Activated naive CD4-positive, alpha-beta T cell treated with anti-CD3 and anti-CD28 coated beads for 36 hours (primary cell): ENCODE measurements at regions not wholly inside any gene's neighbourhood (a gene's known extent, or its start where the extent isn't known, plus 50 kb on each side); places are given as distances from the start of the nearest gene placed in this dataset.

Experiments
- CTCF ChIA-PET: fragments of 350-600 bp; sonication (Branson Sonifier 250); formaldehyde crosslinking; loops from one replicate; lab custom pipeline; 2021; ENCODE audit warnings: antibody characterized with exemption; lab: Charles Lee
- DNase-seq: peaks from one replicate; pipeline ENCODE4 v3.0.0-alpha.2; 2020
- H3K27ac Mint-ChIP-seq: one replicate; pipeline ENCODE4 v1.8.0; 2021; ENCODE audit warnings: mild to moderate bottlenecking, mixed read lengths
- H3K27me3 Mint-ChIP-seq: one replicate; pipeline ENCODE4 v1.8.0; 2021; ENCODE audit warnings: low read depth, mixed read lengths
- H3K36me3 Mint-ChIP-seq: one replicate; pipeline ENCODE4 v1.8.0; 2021; ENCODE audit warnings: low read depth, mixed read lengths
- H3K4me1 Mint-ChIP-seq: one replicate; pipeline ENCODE4 v1.8.0; 2021; ENCODE audit warnings: low read depth, mixed read lengths
- H3K4me3 Mint-ChIP-seq: one replicate; pipeline ENCODE4 v1.8.0; 2021; ENCODE audit warnings: mild to moderate bottlenecking, moderate library complexity, mixed read lengths
- H3K9me3 Mint-ChIP-seq: one replicate; pipeline ENCODE4 v1.8.0; 2021; ENCODE audit warnings: mixed read lengths
- intact Hi-C: fragments of 100-400 bp; cut with micrococcal nuclease; formaldehyde crosslinking; loops from one replicate; pipeline ENCODE4 v1.15.1; 2023

GRCh38 chr2:176461809-176462670, 192.8 kb downstream of the MTX2 start:
- Mint-ChIP-seq H3K9me3 (no peaks in the 10 kb centered on the region), H3K4me1 (no peaks in the 10 kb centered on the region), H3K4me3 (no peak overlapping the region), H3K36me3 (no peaks in the 10 kb centered on the region), H3K27me3 (peaks cover 47% of the 10 kb centered on the region), H3K27ac (no peak overlapping the region)
- CTCF ChIA-PET = interaction anchor here (0.7 to 1.2 kb wide), 3 partner anchors 11 to 322 kb away, joined by 3 to 5 read pairs (median 3); no protein-coding TSS in a partner anchor
- intact Hi-C loops = no loop called here
- no peak for DNase-seq

DNA sequence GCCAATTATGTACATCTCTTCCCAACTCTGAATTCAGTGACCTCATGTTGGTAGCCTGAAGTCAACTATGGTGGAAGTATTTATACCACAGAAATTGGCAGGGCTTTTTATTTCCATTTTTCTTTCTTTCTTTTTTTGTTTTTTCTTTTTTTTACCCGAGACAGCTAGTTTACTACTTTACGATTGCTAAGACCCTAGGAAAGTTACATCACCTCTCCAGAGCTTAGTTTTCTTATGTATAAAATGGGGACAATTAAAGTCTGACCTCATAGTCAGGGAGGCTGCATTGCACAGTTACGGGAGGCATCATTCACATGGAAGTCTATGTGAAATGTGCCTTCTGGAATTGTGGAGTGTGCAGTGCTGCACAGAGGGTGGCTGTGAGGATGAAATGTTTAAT, 194.3 kb downstream of the MTX2 start:
- no peak for DNase-seq
- H3K27me3 Mint-ChIP-seq = peaks cover 38% of the 10 kb centered on the region
- CTCF ChIA-PET = interaction anchor here (1.2 kb wide), 1 partner anchor 323 kb away, joined by 3 read pairs; no protein-coding TSS in a partner anchor
- no peaks in the 10 kb centered on the region for H3K36me3 Mint-ChIP-seq
- no peaks in the 10 kb centered on the region for H3K4me1 Mint-ChIP-seq
- no peak overlapping the region for H3K27ac Mint-ChIP-seq
- H3K9me3 Mint-ChIP-seq = no peaks in the 10 kb centered on the region
- H3K4me3 Mint-ChIP-seq = no peak overlapping the region
- intact Hi-C loops = no loop called here

DNA sequence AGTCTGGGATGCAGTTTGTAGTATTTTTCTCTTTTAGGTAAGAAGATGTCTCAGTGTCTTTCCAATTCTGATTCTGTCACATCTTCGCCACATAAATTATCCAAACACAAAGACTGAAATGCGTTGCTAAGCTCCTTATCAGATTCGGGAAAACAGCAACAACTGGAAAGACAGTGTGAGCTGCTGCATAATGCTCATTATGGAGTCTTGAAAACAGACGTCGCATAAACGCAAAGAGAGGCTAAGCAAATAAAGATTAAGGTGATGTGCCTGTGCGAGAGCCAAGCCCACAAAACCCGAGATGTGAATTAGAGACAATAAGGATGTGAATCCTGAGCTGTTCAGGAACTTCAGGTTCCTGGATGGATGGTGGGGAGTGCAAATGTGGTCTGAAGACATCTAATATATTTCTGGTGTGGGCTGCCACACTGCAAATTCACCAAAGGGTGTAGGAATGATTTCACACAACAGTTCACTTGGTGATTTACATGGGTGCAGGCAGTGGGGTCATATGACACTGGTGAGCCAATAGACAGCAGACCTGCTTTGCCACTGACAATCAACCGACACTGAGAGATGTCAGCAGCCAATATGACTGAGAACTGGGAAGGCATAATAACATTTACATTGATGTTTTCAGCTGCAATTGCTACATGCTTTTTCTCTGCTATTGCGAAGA, 195.8 kb downstream of the MTX2 start:
- H3K27ac Mint-ChIP-seq = no peak overlapping the region
- intact Hi-C loops = no loop called here
- H3K4me1 Mint-ChIP-seq = no peaks in the 10 kb centered on the region
- DNase-seq = no peak
- CTCF ChIA-PET = interaction anchor here (1.5 kb wide), 1 partner anchor 10 kb away, joined by 10 read pairs; no protein-coding TSS in a partner anchor
- H3K27me3 Mint-ChIP-seq = peaks cover 30% of the 10 kb centered on the region
- no peaks in the 10 kb centered on the region for H3K9me3 Mint-ChIP-seq
- H3K36me3 Mint-ChIP-seq = no peaks in the 10 kb centered on the region
- no peak overlapping the region for H3K4me3 Mint-ChIP-seq

DNA sequence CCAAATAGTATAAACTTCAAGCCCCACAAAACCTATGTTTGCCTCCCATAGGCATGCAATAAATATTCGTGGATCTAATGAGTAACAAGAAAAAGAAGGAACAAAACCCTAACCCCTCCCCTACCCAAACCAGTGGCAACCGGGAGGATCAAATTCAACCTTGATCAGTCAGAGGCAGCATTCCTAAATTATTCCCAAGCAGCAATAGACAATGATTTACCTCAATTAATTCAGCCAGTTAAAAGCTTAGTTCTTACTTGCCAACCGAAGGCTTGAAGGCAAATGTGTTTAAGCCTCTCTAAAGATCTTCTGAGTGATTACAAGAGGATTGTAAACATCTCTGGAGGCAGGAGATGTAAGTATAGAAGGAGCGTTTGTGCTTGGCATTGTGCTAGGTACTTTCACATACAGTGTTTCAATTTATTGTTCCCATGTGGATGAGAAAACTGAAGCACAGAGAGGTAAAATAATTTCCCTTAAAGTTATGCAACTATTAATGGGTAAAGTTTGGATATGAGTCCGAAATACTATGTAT, 197.7 kb downstream of the MTX2 start:
- Mint-ChIP-seq H3K9me3 (no peaks in the 10 kb centered on the region), H3K27me3 (peaks cover 28% of the 10 kb centered on the region), H3K4me3 (no peak overlapping the region), H3K27ac (no peak overlapping the region), H3K36me3 (no peaks in the 10 kb centered on the region), H3K4me1 (no peaks in the 10 kb centered on the region)
- CTCF ChIA-PET = no interaction called here
- intact Hi-C loops = no loop called here
- DNase-seq = no peak

DNA sequence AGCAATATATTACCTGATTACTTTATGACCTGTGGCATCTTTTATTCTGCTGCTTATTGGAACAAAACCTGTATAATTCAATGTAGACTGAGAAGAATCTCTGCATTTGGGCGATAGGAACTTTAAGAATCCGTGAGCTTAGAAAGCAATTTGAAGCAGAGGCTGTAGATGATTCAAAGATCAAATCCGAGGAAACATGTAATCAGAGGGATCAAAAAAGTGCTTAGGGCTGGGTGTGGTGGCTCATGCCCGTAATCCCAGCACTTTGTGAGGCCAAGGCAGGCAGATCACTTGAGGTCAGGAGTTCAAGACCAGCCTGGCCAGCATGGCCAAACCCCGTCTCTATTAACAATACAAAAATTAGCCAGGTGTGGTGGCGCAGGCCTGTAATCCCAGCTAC, 198.4 kb downstream of the MTX2 start:
- Mint-ChIP-seq H3K36me3 (no peaks in the 10 kb centered on the region), H3K9me3 (no peaks in the 10 kb centered on the region), H3K4me3 (no peak overlapping the region), H3K27me3 (peaks cover 24% of the 10 kb centered on the region), H3K27ac (no peak overlapping the region), H3K4me1 (peaks cover 4% of the 10 kb centered on the region)
- DNase-seq = no peak
- intact Hi-C loops = no loop called here
- CTCF ChIA-PET = no interaction called here

DNA sequence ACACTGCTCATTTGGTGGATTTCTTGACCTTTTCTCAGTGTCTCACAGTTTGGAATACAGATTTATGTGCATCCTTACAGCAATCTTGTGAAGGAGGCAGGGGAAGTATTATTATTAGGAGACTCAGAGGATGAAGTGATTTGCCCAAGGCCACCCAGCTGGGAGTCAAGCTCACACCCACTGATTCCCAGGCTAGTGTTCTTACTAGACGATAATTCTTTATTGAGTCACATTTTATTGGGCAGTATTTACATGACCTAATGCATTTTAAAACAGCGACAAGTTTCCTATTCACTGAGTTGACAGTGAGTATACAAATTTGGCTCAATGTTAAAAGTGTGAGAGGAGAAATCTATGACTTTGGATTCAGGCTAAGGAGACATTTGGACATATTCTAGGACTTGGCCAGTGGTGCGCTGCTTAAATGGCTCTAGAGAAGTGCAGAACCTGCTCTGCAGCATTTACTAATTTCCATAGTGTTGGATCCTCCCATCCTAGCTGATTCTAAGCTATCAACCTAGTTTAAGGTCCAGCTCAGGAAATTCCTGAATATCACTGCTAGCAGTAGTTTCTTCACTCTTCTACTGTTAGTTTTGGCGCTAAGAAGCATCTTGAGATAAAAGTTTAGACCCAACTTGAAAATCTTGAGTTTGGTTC, 199.3 kb downstream of the MTX2 start:
- H3K4me1 Mint-ChIP-seq = peaks cover 10% of the 10 kb centered on the region
- no peak overlapping the region for H3K27ac Mint-ChIP-seq
- H3K36me3 Mint-ChIP-seq = no peaks in the 10 kb centered on the region
- CTCF ChIA-PET = interaction anchor here (0.8 kb wide), 1 partner anchor 13 kb away, joined by 3 read pairs; no protein-coding TSS in a partner anchor
- peaks cover 20% of the 10 kb centered on the region for H3K27me3 Mint-ChIP-seq
- no peak for DNase-seq
- intact Hi-C loops = no loop called here
- H3K4me3 Mint-ChIP-seq = no peak overlapping the region
- no peaks in the 10 kb centered on the region for H3K9me3 Mint-ChIP-seq

GRCh38 chr2:176470713-176471112, 201.5 kb downstream of the MTX2 start:
- Mint-ChIP-seq H3K27ac (no peak overlapping the region), H3K4me1 (peaks cover 13% of the 10 kb centered on the region), H3K27me3 (peaks cover 8% of the 10 kb centered on the region), H3K36me3 (no peaks in the 10 kb centered on the region), H3K4me3 (no peak overlapping the region), H3K9me3 (no peaks in the 10 kb centered on the region)
- intact Hi-C loops = loop anchor here (5.0 kb wide), 1 partner anchor 167 kb away; no protein-coding TSS in a partner anchor
- DNase-seq = no peak
- CTCF ChIA-PET = no interaction called here

GRCh38 chr2:176471949-176472348, 202.7 kb downstream of the MTX2 start:
- H3K4me3 Mint-ChIP-seq = no peak overlapping the region
- no peaks in the 10 kb centered on the region for H3K36me3 Mint-ChIP-seq
- intact Hi-C loops = loop anchor here (5.0 kb wide), 1 partner anchor 165 kb away; no protein-coding TSS in a partner anchor
- H3K27ac Mint-ChIP-seq = no peak overlapping the region
- H3K27me3 Mint-ChIP-seq = no peaks in the 10 kb centered on the region
- no peaks in the 10 kb centered on the region for H3K9me3 Mint-ChIP-seq
- DNase-seq = no peak
- CTCF ChIA-PET = interaction anchor here (0.6 to 1.1 kb wide), 2 partner anchors 10 to 71 kb away, joined by 3 to 5 read pairs; no protein-coding TSS in a partner anchor
- H3K4me1 Mint-ChIP-seq = peaks cover 13% of the 10 kb centered on the region

GRCh38 chr2:176473177-176473576, 203.9 kb downstream of the MTX2 start:
- H3K9me3 Mint-ChIP-seq = no peaks in the 10 kb centered on the region
- peak; percentile 38 for DNase-seq
- H3K4me3 Mint-ChIP-seq = peak overlapping the region; percentile 56
- peaks cover 13% of the 10 kb centered on the region for H3K4me1 Mint-ChIP-seq
- H3K36me3 Mint-ChIP-seq = no peaks in the 10 kb centered on the region
- no peaks in the 10 kb centered on the region for H3K27me3 Mint-ChIP-seq
- intact Hi-C loops = loop anchor here (1.0 to 5.0 kb wide), 2 partner anchors 81 to 164 kb away; no protein-coding TSS in a partner anchor
- CTCF ChIA-PET = interaction anchor here (1.1 to 1.3 kb wide), 3 partner anchors 11 to 333 kb away, joined by 4 to 5 read pairs (median 5); no protein-coding TSS in a partner anchor
- peak overlapping the region; percentile 25 for H3K27ac Mint-ChIP-seq

- no peak for DNase-seq
- Mint-ChIP-seq H3K9me3 (no peaks in the 10 kb centered on the region), H3K27ac (no peak overlapping the region), H3K4me3 (no peak overlapping the region), H3K36me3 (no peaks in the 10 kb centered on the region), H3K4me1 (peaks cover 13% of the 10 kb centered on the region), H3K27me3 (no peaks in the 10 kb centered on the region)
- intact Hi-C loops = loop anchor here (1.0 to 5.0 kb wide), 2 partner anchors 80 to 163 kb away; no protein-coding TSS in a partner anchor
- CTCF ChIA-PET = interaction anchor here (1.2 to 1.3 kb wide), 2 partner anchors 19 to 334 kb away, joined by 4 to 5 read pairs; no protein-coding TSS in a partner anchor
Observed at GRCh38 chr2:176473851-176474250, 204.6 kb downstream of the MTX2 start.

GRCh38 chr2:176477336-176477735, 208.1 kb downstream of the MTX2 start:
- CTCF ChIA-PET = interaction anchor here (1.2 to 1.5 kb wide), 2 partner anchors 23 to 77 kb away, joined by 4 read pairs; no protein-coding TSS in a partner anchor
- no peak for DNase-seq
- intact Hi-C loops = no loop called here

More at GRCh38 chr2:176477336-176477735, 208.1 kb downstream of the MTX2 start:
- Mint-ChIP-seq H3K4me3 (no peak overlapping the region), H3K36me3 (no peaks in the 10 kb centered on the region), H3K27ac (no peak overlapping the region), H3K4me1 (peaks cover 12% of the 10 kb centered on the region), H3K9me3 (no peaks in the 10 kb centered on the region), H3K27me3 (peaks cover 4% of the 10 kb centered on the region)
